ENCODE measurements at regions not wholly inside any gene's neighbourhood (a gene's known extent, or its start where the extent isn't known, plus 50 kb on each side); places are given as distances from the start of the nearest gene placed in this dataset.

- no peak for TF ChIP-seq GATA2 (IDR thresholded peaks at IDR 0.05; ENCODE audit: low read depth, low read length)
- TF ChIP-seq GATA3 (IDR thresholded peaks at IDR 0.05; ENCODE audit: low read depth, low read length), result no peak
Observed at GRCh38 chr2:189386741-189387140, 54.5 kb upstream of the WDR75 start.
